HL-60 (cell line): ENCODE measurements at regions not wholly inside any gene's neighbourhood (a gene's known extent, or its start where the extent isn't known, plus 50 kb on each side); places are given as distances from the start of the nearest gene placed in this dataset.

ENCODE experiments used
- CTCF ChIP-seq: IDR thresholded peaks from one replicate; pipeline ENCODE4 v1.5.1; 2011; ENCODE audit warnings: low read length, control low read depth, inconsistent platforms; ENCODE audit not compliant: insufficient read depth
- GABPA ChIP-seq: IDR thresholded peaks from 2 replicates; pipeline ENCODE4 v1.6.1; 2012; ENCODE audit warnings: low read depth
- POLR2AphosphoS5 ChIP-seq: IDR thresholded peaks from 2 replicates; pipeline ENCODE4 v1.6.1; 2012; ENCODE audit warnings: low read depth
- TF ChIP-seq, protein P1 (sequence below): IDR thresholded peaks from 2 replicates; pipeline ENCODE4 v1.6.1; 2012; ENCODE audit warnings: low read depth; ENCODE audit not compliant: insufficient replicate concordance

- TF ChIP-seq CTCF (no peak), GABPA (no peak), POLR2AphosphoS5 (no peak)
- TF ChIP-seq, protein P1, sequence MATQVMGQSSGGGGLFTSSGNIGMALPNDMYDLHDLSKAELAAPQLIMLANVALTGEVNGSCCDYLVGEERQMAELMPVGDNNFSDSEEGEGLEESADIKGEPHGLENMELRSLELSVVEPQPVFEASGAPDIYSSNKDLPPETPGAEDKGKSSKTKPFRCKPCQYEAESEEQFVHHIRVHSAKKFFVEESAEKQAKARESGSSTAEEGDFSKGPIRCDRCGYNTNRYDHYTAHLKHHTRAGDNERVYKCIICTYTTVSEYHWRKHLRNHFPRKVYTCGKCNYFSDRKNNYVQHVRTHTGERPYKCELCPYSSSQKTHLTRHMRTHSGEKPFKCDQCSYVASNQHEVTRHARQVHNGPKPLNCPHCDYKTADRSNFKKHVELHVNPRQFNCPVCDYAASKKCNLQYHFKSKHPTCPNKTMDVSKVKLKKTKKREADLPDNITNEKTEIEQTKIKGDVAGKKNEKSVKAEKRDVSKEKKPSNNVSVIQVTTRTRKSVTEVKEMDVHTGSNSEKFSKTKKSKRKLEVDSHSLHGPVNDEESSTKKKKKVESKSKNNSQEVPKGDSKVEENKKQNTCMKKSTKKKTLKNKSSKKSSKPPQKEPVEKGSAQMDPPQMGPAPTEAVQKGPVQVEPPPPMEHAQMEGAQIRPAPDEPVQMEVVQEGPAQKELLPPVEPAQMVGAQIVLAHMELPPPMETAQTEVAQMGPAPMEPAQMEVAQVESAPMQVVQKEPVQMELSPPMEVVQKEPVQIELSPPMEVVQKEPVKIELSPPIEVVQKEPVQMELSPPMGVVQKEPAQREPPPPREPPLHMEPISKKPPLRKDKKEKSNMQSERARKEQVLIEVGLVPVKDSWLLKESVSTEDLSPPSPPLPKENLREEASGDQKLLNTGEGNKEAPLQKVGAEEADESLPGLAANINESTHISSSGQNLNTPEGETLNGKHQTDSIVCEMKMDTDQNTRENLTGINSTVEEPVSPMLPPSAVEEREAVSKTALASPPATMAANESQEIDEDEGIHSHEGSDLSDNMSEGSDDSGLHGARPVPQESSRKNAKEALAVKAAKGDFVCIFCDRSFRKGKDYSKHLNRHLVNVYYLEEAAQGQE, result no peak
Observed at GRCh38 chr2:150063432-150063889, 424.0 kb downstream of the RND3 start.
